ENCODE measurements at regions not wholly inside any gene's neighbourhood (a gene's known extent, or its start where the extent isn't known, plus 50 kb on each side); places are given as distances from the start of the nearest gene placed in this dataset.
"Not testable (repeated sequence)": the region's sequence is repeated elsewhere in the genome, so short reads cannot be mapped to it uniquely, and the experiment has no call there.

DNA sequence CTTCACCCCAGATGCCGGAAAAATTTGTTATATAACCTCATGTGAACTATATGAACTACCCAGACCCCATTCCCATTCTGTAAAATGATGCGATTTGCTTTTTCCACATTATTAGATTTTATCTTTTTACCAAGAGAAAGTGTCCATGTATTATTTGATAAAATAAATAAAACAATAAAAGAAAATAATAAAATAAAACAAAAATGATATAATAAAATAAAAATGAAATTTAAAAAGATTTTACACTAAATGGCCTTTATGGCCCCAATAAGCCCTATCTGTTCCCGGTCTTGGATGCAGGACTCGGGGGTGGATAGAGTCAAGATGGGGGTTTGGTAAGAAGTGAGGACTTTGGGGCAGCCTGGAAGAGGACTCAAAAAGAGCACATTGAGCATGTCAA lies 357.2 kb downstream of the MATN1 start:
- Histone ChIP-seq H3K27me3 (ENCODE audit: control insufficient read depth in 1 of 2, insufficient read depth in 2 of 2, low read length in 2 of 2) (peaks cover 0 to 3% of the 10 kb centered on the region in 2 donors), H3K9me3 (ENCODE audit: control insufficient read depth in 2 of 2, insufficient read depth in 1 of 2, low read depth in 1 of 2, low read length in 1 of 2) (no peaks in the 10 kb centered on the region), H3K27ac (ENCODE audit: low read depth in 2 of 2, low read length in 1 of 2) (no peak overlapping the region), H3K36me3 (ENCODE audit: control insufficient read depth in 2 of 2, insufficient read depth in 2 of 2, low read length in 1 of 2) (no peaks in the 10 kb centered on the region), H3K4me1 (ENCODE audit: control insufficient read depth in 2 of 2, insufficient read depth in 2 of 2, low read length in 1 of 2) (no peaks in the 10 kb centered on the region), H3K4me3 (ENCODE audit: low read depth in 1 of 2, low read length in 2 of 2) (no peak overlapping the region)
- WGBS, 2 donors: 90 to 93% methylated on average over 4 of the region's 4 CpGs

GRCh38 chr1:30365596-30365995 lies 357.8 kb downstream of the MATN1 start:
- peaks cover 0 to 3% of the 10 kb centered on the region in 2 donors for H3K27me3 ChIP-seq (ENCODE audit: control insufficient read depth in 1 of 2, insufficient read depth in 2 of 2, low read length in 2 of 2)
- no peaks in the 10 kb centered on the region for H3K4me1 ChIP-seq (ENCODE audit: control insufficient read depth in 2 of 2, insufficient read depth in 2 of 2, low read length in 1 of 2)
- H3K4me3 ChIP-seq (ENCODE audit: low read depth in 1 of 2, low read length in 2 of 2): no peak overlapping the region
- no peak overlapping the region for H3K27ac ChIP-seq (ENCODE audit: low read depth in 2 of 2, low read length in 1 of 2)
- 80 to 81% methylated on average over 3 of the region's 3 CpGs for WGBS, 2 donors
- no peaks in the 10 kb centered on the region for H3K36me3 ChIP-seq (ENCODE audit: control insufficient read depth in 2 of 2, insufficient read depth in 2 of 2, low read length in 1 of 2)
- no peaks in the 10 kb centered on the region for H3K9me3 ChIP-seq (ENCODE audit: control insufficient read depth in 2 of 2, insufficient read depth in 1 of 2, low read depth in 1 of 2, low read length in 1 of 2)

GRCh38 chr1:30363031-30363430 lies 360.4 kb downstream of the MATN1 start:
- peaks cover 0 to 3% of the 10 kb centered on the region in 2 donors for H3K27me3 ChIP-seq (ENCODE audit: control insufficient read depth in 1 of 2, insufficient read depth in 2 of 2, low read length in 2 of 2)
- H3K27ac ChIP-seq (ENCODE audit: low read depth in 2 of 2, low read length in 1 of 2): no peak overlapping the region
- 75 to 77% methylated on average over 3 of the region's 3 CpGs for WGBS, 2 donors
- no peaks in the 10 kb centered on the region for H3K36me3 ChIP-seq (ENCODE audit: control insufficient read depth in 2 of 2, insufficient read depth in 2 of 2, low read length in 1 of 2)
- H3K9me3 ChIP-seq (ENCODE audit: control insufficient read depth in 2 of 2, insufficient read depth in 1 of 2, low read depth in 1 of 2, low read length in 1 of 2): no peaks in the 10 kb centered on the region
- no peak overlapping the region for H3K4me3 ChIP-seq (ENCODE audit: low read depth in 1 of 2, low read length in 2 of 2)
- H3K4me1 ChIP-seq (ENCODE audit: control insufficient read depth in 2 of 2, insufficient read depth in 2 of 2, low read length in 1 of 2): no peaks in the 10 kb centered on the region

GRCh38 chr1:30362603-30362990 lies 360.8 kb downstream of the MATN1 start:
- WGBS, 2 donors: 76 to 77% methylated on average over 6 of the region's 6 CpGs
- Histone ChIP-seq H3K27ac (ENCODE audit: low read depth in 2 of 2, low read length in 1 of 2) (no peak overlapping the region), H3K27me3 (ENCODE audit: control insufficient read depth in 1 of 2, insufficient read depth in 2 of 2, low read length in 2 of 2) (peaks cover 0 to 3% of the 10 kb centered on the region in 2 donors), H3K4me3 (ENCODE audit: low read depth in 1 of 2, low read length in 2 of 2) (no peak overlapping the region), H3K36me3 (ENCODE audit: control insufficient read depth in 2 of 2, insufficient read depth in 2 of 2, low read length in 1 of 2) (no peaks in the 10 kb centered on the region), H3K4me1 (ENCODE audit: control insufficient read depth in 2 of 2, insufficient read depth in 2 of 2, low read length in 1 of 2) (no peaks in the 10 kb centered on the region), H3K9me3 (ENCODE audit: control insufficient read depth in 2 of 2, insufficient read depth in 1 of 2, low read depth in 1 of 2, low read length in 1 of 2) (no peaks in the 10 kb centered on the region)

DNA sequence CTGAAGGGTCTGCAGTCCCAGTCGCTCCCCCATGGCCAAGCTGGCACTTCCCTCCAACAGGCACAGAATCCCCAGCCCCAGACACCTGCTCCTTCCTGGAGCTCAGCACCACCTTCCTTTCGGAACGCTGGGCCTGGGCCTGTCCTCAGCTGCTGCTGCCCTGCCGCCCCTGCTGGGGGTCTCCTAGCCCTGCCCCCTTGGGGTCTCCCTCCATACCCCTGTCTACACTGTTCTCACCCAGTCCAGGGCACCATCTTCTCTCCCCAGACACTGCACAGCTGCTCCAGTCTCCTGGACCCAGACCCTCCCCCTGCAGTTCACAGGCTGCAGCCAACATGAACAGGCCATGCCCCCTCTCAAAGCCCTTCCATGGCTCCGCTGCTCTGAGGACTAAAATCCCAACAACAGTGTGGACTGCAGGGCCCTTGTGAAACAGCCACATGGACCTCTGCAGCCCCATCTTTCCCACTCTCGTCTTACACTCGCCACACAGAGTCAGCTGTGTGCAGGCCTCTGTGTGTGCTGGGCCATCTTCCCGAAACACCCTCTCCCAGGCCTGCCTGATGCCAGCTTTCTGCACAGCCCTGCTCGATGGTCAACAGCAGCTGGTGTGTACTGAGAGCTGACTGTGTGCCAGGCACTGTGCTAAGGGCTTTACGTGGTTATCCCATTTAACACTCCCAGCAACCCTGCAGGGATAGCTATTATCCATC lies 361.3 kb downstream of the MATN1 start:
- H3K36me3 ChIP-seq (ENCODE audit: control insufficient read depth in 2 of 2, insufficient read depth in 2 of 2, low read length in 1 of 2); H3K27ac ChIP-seq (ENCODE audit: low read depth in 2 of 2, low read length in 1 of 2); H3K4me3 ChIP-seq (ENCODE audit: low read depth in 1 of 2, low read length in 2 of 2); H3K9me3 ChIP-seq (ENCODE audit: control insufficient read depth in 2 of 2, insufficient read depth in 1 of 2, low read depth in 1 of 2, low read length in 1 of 2); H3K4me1 ChIP-seq (ENCODE audit: control insufficient read depth in 2 of 2, insufficient read depth in 2 of 2, low read length in 1 of 2); H3K27me3 ChIP-seq (ENCODE audit: control insufficient read depth in 1 of 2, insufficient read depth in 2 of 2, low read length in 2 of 2): not testable (repeated sequence)
- 74 to 77% methylated on average over 8 to 10 of the region's 10 CpGs for WGBS, 2 donors

- Histone ChIP-seq H3K27me3 (ENCODE audit: control insufficient read depth in 1 of 2, insufficient read depth in 2 of 2, low read length in 2 of 2) (no peaks in the 10 kb centered on the region), H3K36me3 (ENCODE audit: control insufficient read depth in 2 of 2, insufficient read depth in 2 of 2, low read length in 1 of 2) (no peaks in the 10 kb centered on the region), H3K4me1 (ENCODE audit: control insufficient read depth in 2 of 2, insufficient read depth in 2 of 2, low read length in 1 of 2) (no peaks in the 10 kb centered on the region), H3K9me3 (ENCODE audit: control insufficient read depth in 2 of 2, insufficient read depth in 1 of 2, low read depth in 1 of 2, low read length in 1 of 2) (no peaks in the 10 kb centered on the region), H3K4me3 (ENCODE audit: low read depth in 1 of 2, low read length in 2 of 2) (no peak overlapping the region), H3K27ac (ENCODE audit: low read depth in 2 of 2, low read length in 1 of 2) (no peak overlapping the region)
- WGBS, 2 donors: 70 to 78% methylated on average over 7 of the region's 7 CpGs
Measured at GRCh38 chr1:30360753-30361152, 362.6 kb downstream of the MATN1 start.

DNA sequence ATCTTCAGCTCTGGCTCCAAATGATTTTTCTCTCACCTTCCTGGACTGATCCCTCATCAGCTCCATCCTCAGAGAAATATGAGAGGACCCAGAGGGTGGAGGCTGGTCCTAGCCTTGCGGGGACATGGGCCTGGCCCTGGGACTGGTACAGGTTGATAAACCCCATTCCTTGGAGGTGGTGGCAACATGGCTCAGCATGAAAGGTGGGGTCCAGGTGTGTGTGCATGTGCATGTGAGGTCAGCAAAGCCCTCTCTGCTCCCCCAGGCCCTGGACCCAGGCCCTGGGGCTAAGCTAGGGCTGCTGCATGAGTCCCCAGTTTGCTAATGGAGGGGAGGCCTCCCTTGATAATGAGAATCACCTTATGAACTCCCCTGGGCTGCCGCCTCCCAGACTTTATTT lies 363.1 kb downstream of the MATN1 start:
- H3K27ac ChIP-seq (ENCODE audit: low read depth in 2 of 2, low read length in 1 of 2): no peak overlapping the region
- no peaks in the 10 kb centered on the region for H3K27me3 ChIP-seq (ENCODE audit: control insufficient read depth in 1 of 2, insufficient read depth in 2 of 2, low read length in 2 of 2)
- H3K4me1 ChIP-seq (ENCODE audit: control insufficient read depth in 2 of 2, insufficient read depth in 2 of 2, low read length in 1 of 2): no peaks in the 10 kb centered on the region
- WGBS, 2 donors: 91 to 94% methylated on average over 2 of the region's 2 CpGs
- H3K9me3 ChIP-seq (ENCODE audit: control insufficient read depth in 2 of 2, insufficient read depth in 1 of 2, low read depth in 1 of 2, low read length in 1 of 2): no peaks in the 10 kb centered on the region
- no peak overlapping the region for H3K4me3 ChIP-seq (ENCODE audit: low read depth in 1 of 2, low read length in 2 of 2)
- no peaks in the 10 kb centered on the region for H3K36me3 ChIP-seq (ENCODE audit: control insufficient read depth in 2 of 2, insufficient read depth in 2 of 2, low read length in 1 of 2)

DNA sequence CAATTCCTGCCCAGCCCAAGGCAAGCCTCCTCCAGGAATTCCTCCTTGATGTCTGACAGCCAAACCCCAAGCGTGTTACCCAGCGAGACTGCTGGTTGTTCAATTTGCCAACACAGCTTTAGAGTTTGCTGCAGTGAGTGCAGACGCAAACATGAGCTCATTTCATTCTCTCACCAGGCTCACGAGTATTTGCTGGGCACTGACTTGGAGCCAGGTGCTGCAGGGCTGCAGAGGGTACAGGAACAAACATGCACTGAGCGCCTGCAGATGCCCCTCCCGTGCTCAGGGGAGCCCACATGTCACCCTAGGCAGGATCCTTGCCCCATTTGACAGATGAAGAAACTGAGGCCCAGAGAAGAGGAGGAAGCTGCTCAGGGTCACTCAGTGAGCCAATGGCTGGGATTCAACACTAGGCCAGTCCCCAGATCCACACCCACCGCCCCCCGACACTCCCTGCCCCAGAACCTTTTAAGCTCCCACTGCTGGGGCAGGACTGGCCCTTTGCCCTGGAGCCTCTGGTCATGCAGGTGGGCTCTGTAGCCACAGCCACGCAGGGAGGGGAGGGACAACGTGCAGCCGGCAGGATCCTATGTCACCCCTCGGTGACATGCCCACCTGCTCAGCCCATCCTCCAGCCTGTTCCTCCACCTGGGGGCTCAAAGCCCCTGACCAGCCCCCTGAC lies 363.7 kb downstream of the MATN1 start:
- 59 to 61% methylated on average over 12 of the region's 12 CpGs for WGBS, 2 donors
- H3K27ac ChIP-seq (ENCODE audit: low read depth in 2 of 2, low read length in 1 of 2): no peak overlapping the region

DNA sequence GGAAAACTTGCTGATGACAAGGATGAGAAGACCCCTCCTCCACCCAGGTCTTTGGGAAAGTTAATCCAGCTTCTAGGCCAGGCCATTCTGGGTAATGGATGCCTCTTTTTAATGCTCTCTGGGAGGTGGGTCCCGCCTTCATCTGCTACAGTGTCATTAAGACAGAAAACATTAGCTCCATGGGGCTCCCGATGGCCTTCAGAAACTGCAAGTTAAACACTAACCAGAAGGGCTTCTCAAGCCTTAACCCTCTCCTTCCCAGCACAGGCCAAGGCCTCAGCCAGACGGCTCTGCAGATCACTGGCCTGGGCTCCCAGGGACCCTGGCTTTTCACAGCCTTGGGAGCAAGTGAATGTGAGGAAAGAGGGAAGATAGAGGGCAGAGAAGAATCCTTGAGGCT lies 364.9 kb downstream of the MATN1 start:
- WGBS, 2 donors: 46% methylated on average over 3 of the region's 3 CpGs
- Histone ChIP-seq H3K36me3 (ENCODE audit: control insufficient read depth in 2 of 2, insufficient read depth in 2 of 2, low read length in 1 of 2) (no peaks in the 10 kb centered on the region), H3K9me3 (ENCODE audit: control insufficient read depth in 2 of 2, insufficient read depth in 1 of 2, low read depth in 1 of 2, low read length in 1 of 2) (no peaks in the 10 kb centered on the region), H3K4me3 (ENCODE audit: low read depth in 1 of 2, low read length in 2 of 2) (no peak overlapping the region), H3K4me1 (ENCODE audit: control insufficient read depth in 2 of 2, insufficient read depth in 2 of 2, low read length in 1 of 2) (no peaks in the 10 kb centered on the region), H3K27me3 (ENCODE audit: control insufficient read depth in 1 of 2, insufficient read depth in 2 of 2, low read length in 2 of 2) (no peaks in the 10 kb centered on the region), H3K27ac (ENCODE audit: low read depth in 2 of 2, low read length in 1 of 2) (no peak overlapping the region)

More for the DNA sequence above, 363.7 kb downstream of the MATN1 start:
- no peaks in the 10 kb centered on the region for H3K36me3 ChIP-seq (ENCODE audit: control insufficient read depth in 2 of 2, insufficient read depth in 2 of 2, low read length in 1 of 2)
- no peak overlapping the region for H3K4me3 ChIP-seq (ENCODE audit: low read depth in 1 of 2, low read length in 2 of 2)
- no peaks in the 10 kb centered on the region for H3K9me3 ChIP-seq (ENCODE audit: control insufficient read depth in 2 of 2, insufficient read depth in 1 of 2, low read depth in 1 of 2, low read length in 1 of 2)
- no peaks in the 10 kb centered on the region for H3K4me1 ChIP-seq (ENCODE audit: control insufficient read depth in 2 of 2, insufficient read depth in 2 of 2, low read length in 1 of 2)
- H3K27me3 ChIP-seq (ENCODE audit: control insufficient read depth in 1 of 2, insufficient read depth in 2 of 2, low read length in 2 of 2): no peaks in the 10 kb centered on the region

DNA sequence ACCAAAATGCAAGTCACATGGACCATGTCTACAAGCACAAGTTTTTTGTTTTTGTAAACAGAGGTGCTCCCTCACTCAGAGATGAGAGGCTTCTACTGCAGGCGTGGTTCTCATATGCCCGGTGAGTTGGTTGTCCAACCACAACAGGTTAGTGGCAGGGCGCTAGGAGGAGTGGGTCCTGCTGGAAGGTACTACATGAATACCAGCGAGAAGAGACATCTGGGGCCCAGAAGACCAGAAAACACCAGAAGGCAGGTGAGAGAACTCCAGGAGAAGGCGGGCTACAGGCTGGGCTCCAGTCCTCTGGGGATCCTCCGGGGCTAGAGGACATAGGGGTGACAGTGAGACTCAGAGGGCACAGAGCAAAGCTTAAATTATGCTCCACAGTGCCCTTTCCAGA lies 366.5 kb downstream of the MATN1 start:
- 86 to 92% methylated on average over 6 of the region's 6 CpGs for WGBS, 2 donors
- no peaks in the 10 kb centered on the region for H3K27me3 ChIP-seq (ENCODE audit: control insufficient read depth in 1 of 2, insufficient read depth in 2 of 2, low read length in 2 of 2)
- H3K36me3 ChIP-seq (ENCODE audit: control insufficient read depth in 2 of 2, insufficient read depth in 2 of 2, low read length in 1 of 2): no peaks in the 10 kb centered on the region

More for the DNA sequence above, 366.5 kb downstream of the MATN1 start:
- Histone ChIP-seq H3K27ac (ENCODE audit: low read depth in 2 of 2, low read length in 1 of 2) (no peak overlapping the region), H3K4me1 (ENCODE audit: control insufficient read depth in 2 of 2, insufficient read depth in 2 of 2, low read length in 1 of 2) (no peaks in the 10 kb centered on the region), H3K9me3 (ENCODE audit: control insufficient read depth in 2 of 2, insufficient read depth in 1 of 2, low read depth in 1 of 2, low read length in 1 of 2) (no peaks in the 10 kb centered on the region), H3K4me3 (ENCODE audit: low read depth in 1 of 2, low read length in 2 of 2) (no peak overlapping the region)

All from esophagus (tissue), 2 donors.